Ammon's horn (tissue), 1 donor: ENCODE measurements at regions not wholly inside any gene's neighbourhood (a gene's known extent, or its start where the extent isn't known, plus 50 kb on each side); places are given as distances from the start of the nearest gene placed in this dataset.
A peak's percentile ranks its signal among the peaks of the same experiment; 100 is the strongest.
"Not testable (repeated sequence)": the region's sequence is repeated elsewhere in the genome, so short reads cannot be mapped to it uniquely, and the experiment has no call there.

ENCODE experiments used
- DNase-seq: peaks from one replicate; pipeline ENCODE4 v3.0.0-alpha.2; 2016; ENCODE audit warnings: low spot score

GRCh38 chr5:88666761-88667495 lies 216.1 kb downstream of the MEF2C start:
- DNase-seq, result no peak

DNA sequence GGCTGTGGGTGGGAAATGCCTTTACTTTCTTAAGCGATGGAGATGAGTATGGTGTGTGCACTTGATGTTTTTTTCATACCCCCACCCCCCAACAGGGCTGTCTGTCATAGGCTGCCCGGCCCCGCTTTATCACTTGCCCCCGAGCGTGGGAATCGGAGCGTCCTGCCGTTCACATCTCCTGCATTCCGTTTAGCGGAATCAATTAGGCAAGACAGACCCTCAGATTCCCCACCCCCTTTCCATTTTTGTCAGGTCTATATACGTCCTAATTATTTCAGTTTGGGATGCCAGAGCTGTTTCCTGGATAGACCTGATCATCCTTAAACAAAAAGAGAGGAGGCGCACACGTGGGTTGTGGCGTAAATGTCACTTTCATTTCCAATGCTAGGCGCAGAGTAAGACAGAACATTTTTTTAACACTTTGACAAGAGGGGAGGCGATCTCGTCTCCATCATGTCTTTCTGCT lies 217.2 kb downstream of the MEF2C start:
- peak; percentile 84 for DNase-seq

DNA sequence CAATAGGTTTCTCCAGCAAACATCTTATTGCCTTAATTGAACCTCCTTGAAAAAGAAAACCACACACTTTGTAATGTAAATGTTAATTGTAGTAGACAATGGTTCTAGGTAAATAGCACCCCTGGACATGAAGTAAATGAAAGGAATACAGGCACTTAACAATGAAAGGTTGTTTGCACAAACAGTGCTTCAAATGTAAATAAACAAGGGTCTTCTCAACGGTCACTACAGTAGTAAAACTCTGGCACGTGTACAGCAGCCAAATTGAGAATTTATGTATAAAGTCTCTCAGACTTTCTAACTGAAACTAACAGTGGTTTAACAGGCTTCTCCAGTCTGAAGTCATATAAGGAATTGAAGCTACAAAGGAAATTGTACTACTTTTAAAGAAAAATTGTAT lies 218.3 kb downstream of the MEF2C start:
- no peak for DNase-seq

DNA sequence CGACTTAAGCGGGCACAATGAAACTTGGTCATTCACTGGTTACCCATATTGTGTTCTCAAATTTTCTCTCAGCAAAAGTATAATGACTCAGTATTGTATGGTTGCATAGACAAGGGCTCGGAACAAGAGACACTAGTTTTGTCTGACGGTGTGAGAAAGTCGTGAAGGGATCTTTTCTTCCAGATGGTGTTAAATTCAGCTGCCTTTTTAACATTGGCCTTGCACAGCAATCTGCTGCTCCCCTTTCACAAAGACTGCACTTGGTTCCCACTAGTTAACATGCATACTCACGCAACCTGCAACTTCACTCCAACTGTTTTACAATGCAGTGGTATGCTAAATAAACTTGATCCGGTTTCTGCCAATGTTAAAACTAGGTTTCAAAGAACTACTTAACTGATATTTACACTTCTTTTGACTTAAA lies 219.2 kb downstream of the MEF2C start:
- DNase-seq, result peak; percentile 83

- DNase-seq, result no peak
Observed at GRCh38 chr5:88662846-88663245, 220.1 kb downstream of the MEF2C start.

- no peak for DNase-seq
Observed at GRCh38 chr5:88661806-88662207, 221.2 kb downstream of the MEF2C start.

DNA sequence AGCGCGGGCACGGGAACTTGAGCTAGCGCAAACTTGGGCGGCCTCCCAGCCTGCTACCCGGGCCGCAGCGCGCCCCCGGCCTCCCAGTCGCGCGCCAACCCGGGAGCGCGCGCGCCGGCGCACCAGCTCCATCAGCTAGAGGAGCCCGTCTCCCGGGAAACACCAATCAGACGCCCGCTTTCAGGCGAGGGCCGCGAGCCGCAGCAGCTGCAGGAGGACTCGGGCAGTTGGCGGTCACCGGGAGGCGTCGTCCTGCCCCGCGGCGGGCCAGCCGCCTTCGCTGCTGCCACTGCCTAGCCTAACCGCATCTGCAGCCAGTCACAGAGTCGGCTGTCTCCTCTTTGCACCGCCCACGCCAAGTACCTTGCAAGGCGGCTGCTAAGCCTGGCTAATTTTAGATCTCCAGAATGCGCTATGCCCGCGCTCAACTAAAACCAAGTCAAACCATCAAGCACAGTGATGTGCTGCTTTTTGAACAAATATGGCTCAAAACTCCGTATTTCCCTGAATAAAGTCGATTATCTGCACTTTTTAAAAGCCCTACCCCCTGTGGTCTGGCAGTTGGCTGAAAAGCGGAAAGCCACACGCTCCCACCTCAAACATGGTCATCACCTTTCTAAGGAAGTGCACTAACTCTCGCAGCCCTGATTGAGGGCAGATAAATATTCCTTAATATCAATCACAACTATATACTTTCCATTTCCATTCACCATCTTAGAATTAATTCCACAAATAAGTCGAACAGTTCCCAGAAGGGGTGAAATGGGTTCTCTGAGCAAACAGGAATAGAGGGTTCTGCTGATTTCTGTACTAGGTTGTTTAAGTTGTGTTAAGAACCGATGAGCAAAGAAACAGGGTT lies 221.8 kb downstream of the MEF2C start:
- peak; percentile 97 for DNase-seq

GRCh38 chr5:88660264-88660946 lies 222.6 kb downstream of the MEF2C start:
- DNase-seq, result peak; percentile 78

- peak; percentile 76 for DNase-seq
Observed at GRCh38 chr5:88659529-88660263, 223.3 kb downstream of the MEF2C start.

- DNase-seq, result no peak
Observed at GRCh38 chr5:88658886-88659285, 224.1 kb downstream of the MEF2C start.

DNA sequence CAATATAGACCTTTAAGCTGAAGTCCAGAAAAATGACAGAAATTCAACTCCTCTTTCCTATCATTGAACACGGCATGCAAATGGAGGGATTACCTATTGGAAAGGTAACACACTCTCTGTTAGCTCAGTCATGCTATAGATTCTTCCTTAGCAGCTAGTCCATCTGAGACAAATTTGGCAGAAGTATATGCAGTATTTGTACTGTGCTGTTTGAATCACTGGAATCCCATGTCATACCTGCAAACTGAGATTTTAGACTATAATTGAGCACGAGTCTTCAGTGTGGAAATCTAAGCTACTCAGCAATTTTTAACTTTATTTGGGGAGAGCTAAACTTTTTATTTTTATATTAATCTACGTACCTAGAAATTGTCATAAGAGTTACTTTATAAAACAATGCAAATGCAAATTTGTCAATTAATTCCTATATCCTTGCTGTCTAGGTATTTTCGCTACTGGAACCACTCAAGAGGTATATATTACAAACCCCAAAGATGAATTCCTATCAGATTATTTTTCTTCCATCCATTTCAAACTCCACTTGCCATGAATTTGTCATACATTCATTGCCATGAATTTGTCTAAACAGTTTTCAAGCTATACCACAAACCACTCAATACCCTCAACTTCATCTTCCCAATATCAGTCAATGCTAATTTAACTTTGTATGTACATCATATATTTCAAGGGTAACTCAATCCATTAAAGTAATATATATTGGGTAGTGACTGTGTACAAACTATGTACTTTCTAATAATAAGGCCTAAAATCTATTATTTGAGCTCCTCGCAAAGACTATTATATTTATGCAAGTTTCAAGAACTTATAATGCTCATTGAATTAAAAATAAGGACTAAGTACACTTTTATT lies 224.8 kb downstream of the MEF2C start:
- no peak for DNase-seq

DNA sequence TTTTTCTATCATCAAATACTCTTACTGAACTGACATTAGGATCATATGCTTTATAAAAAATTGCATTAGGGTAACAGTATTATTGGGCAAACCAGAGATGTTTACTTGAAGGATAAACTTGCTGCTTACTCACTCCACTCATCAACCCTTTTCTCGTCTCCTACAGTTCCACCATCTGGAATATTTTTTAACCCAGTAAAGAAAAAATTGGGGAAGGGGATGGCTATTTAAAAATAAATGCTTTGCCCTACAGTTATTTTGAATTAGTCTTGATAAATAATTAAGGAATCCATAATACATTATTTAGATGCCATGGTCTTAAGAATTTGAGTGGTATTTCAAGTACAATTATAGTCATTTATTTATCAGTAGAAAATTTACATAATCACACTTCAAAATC lies 225.8 kb downstream of the MEF2C start:
- no peak for DNase-seq

GRCh38 chr5:88656221-88656950 lies 226.6 kb downstream of the MEF2C start:
- DNase-seq, result peak; percentile 79

DNA sequence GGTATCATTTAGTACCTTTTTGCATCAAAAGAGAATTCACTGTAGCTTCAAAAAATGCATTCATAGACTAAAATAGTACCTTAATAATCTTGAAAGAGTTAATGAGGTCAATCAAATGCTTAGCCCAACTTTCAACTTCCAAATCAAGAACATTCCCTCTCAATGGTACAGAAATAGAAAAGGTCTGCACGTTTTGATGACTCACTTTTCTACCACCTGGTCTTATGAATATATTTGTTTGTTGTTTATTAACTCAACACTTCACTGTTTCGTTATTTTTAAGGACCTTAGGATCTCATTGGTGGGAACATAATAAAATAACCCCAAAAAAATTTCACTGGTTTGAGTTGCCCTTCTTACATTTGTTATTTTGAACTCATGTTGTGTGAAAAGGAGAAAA lies 229.5 kb downstream of the MEF2C start:
- DNase-seq, result no peak

GRCh38 chr5:88647901-88648300 lies 235.1 kb downstream of the MEF2C start:
- DNase-seq, result no peak

DNA sequence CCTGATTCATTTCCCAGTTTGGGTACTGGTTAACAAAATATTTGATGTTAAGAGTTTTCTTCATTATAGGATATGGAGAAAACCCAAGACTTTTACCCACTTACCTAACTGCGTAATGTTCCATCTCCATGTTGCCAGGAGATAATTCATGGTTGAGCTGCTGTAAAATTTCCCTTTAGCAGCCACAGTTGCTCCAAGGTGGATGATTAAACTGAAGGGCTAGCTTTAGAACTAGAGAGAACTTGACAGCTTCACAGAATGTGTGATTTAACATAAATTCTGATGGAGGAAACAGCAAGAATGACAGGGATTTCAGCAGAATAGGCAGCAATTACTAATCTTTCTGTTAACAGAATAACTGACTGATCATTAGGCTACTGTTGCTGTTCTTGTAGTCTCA lies 236.1 kb downstream of the MEF2C start:
- DNase-seq, result no peak

- no peak for DNase-seq
Observed at GRCh38 chr5:88644676-88645075, 238.3 kb downstream of the MEF2C start.

- DNase-seq, result no peak
Observed at GRCh38 chr5:88643315-88643714, 239.7 kb downstream of the MEF2C start.

GRCh38 chr5:88634014-88634413 lies 249.0 kb downstream of the MEF2C start:
- DNase-seq, result no peak

- not testable (repeated sequence) for DNase-seq
Observed at GRCh38 chr5:88622890-88623289, 260.1 kb downstream of the MEF2C start.
